ENCODE measurements at regions not wholly inside any gene's neighbourhood (a gene's known extent, or its start where the extent isn't known, plus 50 kb on each side); places are given as distances from the start of the nearest gene placed in this dataset.

DNA sequence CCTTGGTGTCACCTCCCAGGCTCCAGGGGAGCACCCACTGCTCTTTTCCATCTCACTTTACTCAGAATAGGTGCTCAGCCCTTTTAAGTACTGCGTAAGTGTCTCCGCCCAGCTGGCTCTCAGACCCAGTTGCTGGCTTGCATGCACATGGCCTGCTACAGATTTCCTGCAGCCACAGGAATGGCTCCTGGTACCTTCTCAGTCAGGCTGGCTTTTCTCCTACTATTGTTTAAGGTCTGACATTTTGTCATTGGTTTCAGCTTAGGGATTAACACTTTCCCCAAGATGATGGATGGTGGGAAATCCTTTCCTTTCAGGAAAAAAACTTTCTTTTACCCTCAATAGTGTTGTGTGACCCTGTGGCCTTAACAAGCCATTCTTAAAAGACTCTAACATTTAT is 1652.3 kb upstream of the WWC1 start:
- TF ChIP-seq, protein P1, sequence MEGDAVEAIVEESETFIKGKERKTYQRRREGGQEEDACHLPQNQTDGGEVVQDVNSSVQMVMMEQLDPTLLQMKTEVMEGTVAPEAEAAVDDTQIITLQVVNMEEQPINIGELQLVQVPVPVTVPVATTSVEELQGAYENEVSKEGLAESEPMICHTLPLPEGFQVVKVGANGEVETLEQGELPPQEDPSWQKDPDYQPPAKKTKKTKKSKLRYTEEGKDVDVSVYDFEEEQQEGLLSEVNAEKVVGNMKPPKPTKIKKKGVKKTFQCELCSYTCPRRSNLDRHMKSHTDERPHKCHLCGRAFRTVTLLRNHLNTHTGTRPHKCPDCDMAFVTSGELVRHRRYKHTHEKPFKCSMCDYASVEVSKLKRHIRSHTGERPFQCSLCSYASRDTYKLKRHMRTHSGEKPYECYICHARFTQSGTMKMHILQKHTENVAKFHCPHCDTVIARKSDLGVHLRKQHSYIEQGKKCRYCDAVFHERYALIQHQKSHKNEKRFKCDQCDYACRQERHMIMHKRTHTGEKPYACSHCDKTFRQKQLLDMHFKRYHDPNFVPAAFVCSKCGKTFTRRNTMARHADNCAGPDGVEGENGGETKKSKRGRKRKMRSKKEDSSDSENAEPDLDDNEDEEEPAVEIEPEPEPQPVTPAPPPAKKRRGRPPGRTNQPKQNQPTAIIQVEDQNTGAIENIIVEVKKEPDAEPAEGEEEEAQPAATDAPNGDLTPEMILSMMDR (IDR thresholded peaks at IDR 0.05) = no peak
- TF ChIP-seq ARID4B (CRISPR knock-in tag; IDR thresholded peaks at IDR 0.05; ENCODE audit: borderline replicate concordance) = no peak
- TF ChIP-seq, protein P2, sequence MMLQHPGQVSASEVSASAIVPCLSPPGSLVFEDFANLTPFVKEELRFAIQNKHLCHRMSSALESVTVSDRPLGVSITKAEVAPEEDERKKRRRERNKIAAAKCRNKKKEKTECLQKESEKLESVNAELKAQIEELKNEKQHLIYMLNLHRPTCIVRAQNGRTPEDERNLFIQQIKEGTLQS (CRISPR knock-in tag; conservative IDR thresholded peaks at IDR 0.05) = no peak
- no peak for TF ChIP-seq NFYB (CRISPR knock-in tag; conservative IDR thresholded peaks at IDR 0.05; ENCODE audit: low read depth)
- TF ChIP-seq, protein P3, sequence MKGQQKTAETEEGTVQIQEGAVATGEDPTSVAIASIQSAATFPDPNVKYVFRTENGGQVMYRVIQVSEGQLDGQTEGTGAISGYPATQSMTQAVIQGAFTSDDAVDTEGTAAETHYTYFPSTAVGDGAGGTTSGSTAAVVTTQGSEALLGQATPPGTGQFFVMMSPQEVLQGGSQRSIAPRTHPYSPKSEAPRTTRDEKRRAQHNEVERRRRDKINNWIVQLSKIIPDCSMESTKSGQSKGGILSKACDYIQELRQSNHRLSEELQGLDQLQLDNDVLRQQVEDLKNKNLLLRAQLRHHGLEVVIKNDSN (CRISPR knock-in tag; IDR thresholded peaks at IDR 0.05) = no peak
- no peak for TF ChIP-seq ZNF232 (CRISPR knock-in tag; IDR thresholded peaks at IDR 0.05)
